Non-pigmented ciliary epithelial cell (primary cell): ENCODE measurements at regions not wholly inside any gene's neighbourhood (a gene's known extent, or its start where the extent isn't known, plus 50 kb on each side); places are given as distances from the start of the nearest gene placed in this dataset.

Experiments used
- DNase-seq: peaks from one replicate; pipeline ENCODE4 v3.0.0-alpha.2; 2010; ENCODE audit warnings: low read depth

DNA sequence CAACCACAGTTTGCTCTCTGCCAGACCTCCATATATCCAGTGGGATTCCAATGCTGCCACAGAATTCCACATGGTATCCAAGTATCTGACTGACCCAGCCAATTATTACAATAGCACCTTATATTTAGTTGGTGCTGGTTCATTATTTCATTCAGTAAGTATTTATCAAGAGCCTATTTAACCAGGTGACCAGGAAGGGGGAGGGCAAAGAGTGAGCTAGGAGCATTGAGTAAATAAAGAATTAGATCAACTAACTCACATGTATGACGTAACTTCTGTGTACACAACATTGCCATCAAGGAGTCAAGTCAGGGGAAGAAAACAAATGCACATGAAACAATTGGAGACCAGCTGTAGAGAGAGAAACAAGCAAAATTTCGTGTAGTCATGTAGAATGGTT lies 207.1 kb upstream of the PAPPA start:
- no peak for DNase-seq

DNA sequence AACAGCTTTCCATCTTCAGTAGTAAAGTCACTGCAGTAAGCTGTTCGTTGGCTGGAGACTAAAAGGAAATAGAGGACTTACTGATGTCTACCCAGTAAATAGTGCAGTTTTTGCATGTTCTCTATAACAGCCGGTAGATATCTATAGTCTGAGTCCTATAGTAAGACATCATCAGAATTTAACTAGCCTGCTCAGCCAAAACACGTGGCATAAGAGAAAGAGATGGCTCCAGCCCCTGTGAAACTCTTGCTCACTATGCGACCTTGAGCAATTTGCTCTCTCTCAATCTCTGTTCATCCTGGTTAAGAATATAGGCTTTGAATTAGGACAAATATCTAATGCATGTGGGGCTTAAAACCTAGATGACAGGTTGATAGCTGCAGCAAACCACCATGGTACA lies 201.6 kb upstream of the PAPPA start:
- no peak for DNase-seq

DNA sequence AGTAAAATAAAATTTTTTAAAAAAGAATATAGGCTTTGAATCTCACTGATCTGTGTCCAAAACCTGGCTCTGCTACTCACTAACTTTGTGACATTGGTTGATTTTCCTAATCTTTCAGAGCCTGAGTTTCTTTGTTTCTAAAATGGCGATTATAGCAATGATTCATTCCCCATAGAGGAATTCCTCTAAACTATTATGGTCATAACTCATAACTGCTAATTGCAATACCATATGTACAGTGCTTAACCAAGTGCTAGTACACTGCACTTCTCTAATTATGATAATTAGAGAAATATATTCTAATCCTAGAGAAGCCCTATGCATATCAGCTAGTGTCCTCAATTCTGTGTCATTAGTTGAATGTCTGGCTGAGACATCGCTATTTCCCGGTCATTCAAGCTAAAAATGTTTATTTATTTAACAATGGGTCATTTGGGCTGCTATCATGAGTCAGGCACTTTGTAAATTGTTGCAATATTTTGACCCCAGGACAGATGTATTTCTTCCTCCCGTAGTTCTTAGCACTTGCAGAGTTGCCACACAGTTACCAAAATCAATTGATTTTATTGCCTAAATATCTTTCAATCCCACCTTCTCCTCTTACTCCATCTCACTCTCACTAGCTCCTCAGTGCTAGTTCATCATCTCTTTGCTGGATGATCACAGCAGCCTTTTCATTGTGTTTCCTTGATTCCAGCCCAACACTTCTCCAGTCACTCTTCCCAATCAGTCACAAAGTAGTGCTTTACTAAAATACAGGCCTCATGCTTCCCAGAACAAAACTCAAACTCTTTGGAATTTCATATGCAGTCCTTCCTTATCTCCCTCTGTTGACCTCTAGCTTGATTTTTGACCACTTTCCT lies 200.9 kb upstream of the PAPPA start:
- peak; percentile 65 for DNase-seq

DNA sequence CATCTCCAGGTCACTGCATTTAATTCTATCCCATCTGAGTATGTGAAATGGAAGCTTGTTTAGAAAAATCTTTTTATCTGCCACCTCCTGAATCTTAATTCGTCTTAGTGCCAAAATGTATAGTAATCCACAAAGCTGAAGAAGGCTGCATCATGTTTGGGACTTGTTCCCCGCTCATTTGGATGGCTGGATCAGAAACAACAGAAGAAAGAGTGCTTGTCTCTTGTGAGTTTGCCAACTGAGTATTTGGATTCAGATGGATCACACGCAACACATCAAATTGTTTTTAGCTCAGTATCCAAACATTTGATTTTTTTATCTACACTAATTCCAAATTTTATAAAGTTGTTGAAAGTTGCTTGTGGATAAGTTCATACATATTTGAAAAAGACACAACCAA lies 197.2 kb upstream of the PAPPA start:
- DNase-seq, result no peak

DNA sequence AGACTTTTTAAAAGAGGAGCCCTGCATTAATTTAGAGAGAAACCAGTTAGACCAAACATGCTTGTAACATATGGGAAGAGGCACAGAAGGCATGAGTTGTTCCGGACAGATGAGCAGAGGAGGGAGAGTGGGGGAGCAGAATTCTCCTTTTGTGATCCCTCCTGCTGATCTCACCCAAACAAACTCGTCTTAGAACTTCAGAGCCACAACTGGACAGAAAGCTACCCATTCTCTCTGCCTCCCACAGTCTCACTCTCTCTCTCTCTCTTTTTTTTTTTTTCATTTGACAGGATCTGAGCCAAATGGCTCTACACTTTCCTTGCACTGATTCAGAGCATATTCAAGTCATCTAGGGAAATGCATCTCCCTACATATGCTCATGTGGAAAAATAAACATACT lies 196.0 kb upstream of the PAPPA start:
- DNase-seq, result peak; percentile 49

DNA sequence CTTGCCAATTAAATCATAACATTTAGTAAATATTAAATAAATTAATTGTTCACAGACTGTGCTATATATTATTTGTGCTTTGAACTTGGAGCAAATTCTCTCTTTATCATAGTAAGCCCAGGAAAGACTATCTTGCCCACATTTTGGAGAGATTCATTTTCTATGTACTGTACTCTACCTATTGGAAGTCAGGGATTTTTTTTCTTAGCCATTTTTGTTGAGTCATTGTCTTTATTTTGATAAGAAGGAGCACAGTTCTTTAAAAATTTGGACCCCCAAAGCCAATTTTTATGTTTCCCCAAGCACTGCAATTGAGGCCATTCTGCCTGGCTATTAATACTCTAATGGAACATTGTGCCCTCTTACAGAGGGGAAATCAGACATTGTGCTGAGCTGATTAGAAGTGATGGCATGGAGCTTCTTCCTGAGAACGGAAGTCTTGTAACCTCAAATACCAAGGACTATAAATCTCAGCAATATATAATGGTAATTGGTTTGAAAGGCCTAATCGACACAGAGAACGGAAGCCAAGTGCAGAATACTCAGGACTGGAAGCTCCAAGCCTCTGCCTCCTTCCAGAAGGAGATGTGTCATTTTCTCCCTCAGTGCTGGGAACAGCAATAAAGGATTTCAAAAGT lies 188.8 kb upstream of the PAPPA start:
- no peak for DNase-seq

DNA sequence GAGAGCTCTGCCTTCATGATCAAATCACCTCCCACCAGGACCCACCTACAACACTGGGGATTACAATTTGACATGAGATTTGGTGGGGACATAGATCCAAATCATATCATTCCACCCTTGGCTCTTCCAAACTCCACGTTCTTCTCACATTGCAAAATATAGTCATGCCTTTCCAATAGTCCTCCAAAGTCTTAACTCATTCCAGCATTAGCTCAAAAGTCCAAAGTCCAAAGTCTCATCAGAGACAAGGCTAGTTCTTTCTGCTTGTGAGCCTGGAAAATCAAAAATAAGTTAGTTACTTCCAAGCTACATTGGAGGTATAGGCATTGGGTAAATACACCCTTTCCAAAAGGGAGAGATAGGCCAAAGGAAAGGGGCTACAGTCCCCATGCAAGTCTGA lies 186.9 kb upstream of the PAPPA start:
- no peak for DNase-seq

DNA sequence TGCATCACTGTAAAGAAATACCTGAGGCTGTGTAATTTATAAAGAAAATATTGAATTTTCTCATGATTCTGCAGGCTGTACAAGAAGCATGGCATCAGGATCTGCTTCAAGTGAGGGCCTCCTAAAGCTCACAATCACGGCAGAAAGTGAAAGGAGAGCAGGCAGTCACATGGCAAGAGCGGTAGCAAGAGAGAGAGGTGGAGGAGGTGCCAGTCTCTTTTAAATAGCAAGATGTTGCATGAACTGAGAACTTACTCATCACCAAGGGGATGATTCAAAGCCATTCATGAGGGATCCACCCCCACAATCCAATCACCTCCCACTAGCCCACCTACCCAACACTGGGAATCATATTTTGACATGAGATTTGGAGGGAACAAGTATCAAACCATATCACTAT lies 184.5 kb upstream of the PAPPA start:
- DNase-seq, result no peak

DNA sequence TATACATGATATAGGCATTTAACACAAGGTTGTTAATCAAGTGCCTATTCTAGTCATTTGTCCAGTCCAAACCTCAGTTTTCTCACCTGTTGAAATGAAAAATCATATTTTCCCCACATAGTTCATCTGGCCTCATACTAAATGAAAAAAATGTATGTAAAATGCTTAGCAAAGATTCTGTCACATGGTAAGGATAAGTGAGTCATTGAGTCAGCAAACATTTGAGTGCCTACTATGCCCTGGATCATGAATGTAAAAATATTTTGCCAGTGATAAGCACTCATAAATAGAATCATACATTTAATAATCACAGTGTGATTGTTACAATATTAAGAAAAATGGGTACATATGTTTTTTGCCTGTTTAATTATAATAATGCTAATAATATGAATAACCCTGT lies 181.2 kb upstream of the PAPPA start:
- DNase-seq, result no peak

DNA sequence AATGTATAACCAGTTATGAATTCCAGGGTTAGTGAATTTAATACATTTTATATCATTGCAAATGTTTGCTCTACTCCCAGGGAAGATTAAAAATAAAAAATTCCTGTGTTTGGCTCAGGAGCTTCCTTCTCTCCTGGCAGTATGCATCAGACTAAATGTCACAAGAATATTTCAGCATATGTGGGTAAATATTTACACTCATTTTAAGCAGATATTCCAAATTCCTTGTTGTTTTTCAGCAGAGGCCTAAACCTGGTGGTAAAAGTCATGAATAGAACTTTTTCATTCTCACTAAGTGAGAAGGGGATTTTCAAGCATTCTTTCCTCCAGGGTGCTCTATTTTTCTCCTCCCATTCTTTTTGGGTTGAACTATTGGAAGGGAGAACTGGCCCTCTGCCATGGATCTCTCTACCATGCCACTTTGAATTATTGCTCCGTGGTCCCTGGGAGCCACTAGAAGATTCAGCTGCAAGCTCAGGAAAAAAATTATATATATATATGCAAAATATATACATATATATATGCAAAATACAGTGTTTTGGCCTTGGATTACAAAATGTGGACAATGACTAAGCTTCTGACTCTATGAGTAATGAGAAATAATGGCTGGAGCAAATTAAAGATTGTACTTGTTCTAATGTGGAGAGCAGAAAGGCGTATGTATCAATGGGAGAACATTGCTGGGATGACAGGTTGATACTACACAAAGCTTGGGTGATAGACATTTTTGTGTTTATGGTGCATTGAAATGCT lies 180.6 kb upstream of the PAPPA start:
- no peak for DNase-seq

DNA sequence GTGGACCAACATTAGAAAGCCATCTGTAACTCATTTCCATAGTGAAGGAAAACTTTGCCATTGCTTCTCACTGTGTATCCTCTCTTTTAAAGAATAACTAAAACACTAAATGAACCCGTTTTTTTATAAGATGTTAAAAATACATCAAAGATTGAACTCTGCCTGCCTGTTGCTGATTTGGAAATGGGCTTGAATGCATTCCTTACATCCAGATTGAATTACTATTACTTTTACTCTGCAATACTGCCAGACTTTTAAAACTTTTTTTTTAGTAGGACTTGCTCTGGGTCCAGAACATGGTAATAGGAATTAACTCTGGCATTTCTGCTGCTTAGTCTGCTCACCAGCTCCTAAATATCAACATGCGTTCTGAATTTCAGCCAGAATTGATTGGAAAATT lies 176.8 kb upstream of the PAPPA start:
- DNase-seq, result no peak

DNA sequence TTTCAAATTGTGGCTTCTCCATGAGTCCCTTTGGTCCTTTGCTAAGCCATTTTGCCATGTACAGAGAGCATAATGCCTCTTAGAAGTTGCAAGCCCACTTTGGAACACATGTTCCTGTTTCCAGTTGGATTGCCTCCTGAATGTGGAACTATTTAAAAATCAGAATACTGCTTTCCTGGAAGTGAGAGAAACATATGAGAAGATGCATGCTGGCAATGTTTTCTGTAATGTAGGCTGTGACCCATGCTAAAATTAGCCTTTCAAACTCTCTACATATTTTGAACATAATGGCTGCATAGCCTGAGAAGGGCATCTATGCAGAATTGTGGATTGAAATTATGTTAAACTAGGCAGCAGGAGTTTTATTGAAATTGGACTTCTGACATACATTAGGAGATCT lies 175.5 kb upstream of the PAPPA start:
- DNase-seq, result no peak

DNA sequence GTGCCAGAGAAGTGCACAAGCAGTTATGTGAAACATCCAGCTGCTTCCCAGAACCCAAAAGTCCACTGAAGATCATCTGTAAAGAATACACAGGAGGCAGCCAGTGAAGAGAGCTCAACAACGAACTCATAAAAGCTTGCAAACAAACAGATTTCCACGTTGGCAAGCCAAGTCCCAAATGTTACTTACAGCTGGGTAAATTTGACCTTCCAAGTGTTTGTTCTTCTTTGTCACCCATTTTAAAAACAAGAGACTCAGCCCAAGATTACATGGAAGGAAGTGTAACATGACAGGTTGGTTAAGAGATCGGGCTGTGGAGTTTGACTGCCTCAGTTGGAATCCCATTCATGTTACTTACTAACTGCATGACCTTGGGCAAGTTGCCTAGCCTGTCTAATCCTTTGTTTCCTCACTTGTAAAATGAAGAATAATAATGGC lies 174.9 kb upstream of the PAPPA start:
- DNase-seq, result no peak

DNA sequence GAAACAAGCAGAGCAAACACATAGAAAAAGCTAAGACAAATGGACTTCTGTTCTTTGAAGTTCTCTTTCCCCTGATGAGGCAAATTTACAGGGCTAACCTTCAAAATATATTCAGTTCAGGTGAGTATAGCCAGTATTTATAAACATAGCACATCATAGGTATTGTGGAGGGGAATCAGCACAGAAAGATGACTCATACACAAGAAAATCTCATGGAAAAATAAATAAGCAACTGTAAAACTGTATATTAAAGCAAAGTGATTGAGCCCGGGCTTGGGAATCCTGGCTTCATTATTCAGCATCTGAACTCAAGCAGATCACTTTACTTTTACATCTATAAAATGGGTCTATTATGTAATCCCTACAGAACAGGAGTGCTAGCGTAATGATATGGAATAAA lies 173.5 kb upstream of the PAPPA start:
- no peak for DNase-seq

DNA sequence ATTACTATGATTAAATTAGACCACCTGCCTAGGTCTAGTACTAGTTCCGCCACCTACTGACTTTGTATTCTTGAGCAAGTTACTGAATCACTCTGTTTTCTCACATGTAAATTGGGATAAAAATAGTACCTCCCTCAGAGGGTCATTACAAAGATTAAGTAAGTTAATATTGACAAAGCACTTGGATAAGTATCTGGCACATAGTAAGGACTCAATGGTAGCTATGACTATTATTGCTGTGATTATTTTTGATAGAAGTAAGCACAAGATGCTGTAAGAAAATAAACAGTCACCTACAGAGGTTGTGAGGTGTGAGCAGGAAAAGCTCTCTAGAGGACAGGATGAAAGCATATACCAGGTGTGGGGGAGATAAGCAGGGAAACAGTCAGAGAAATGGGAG lies 173.1 kb upstream of the PAPPA start:
- no peak for DNase-seq

DNA sequence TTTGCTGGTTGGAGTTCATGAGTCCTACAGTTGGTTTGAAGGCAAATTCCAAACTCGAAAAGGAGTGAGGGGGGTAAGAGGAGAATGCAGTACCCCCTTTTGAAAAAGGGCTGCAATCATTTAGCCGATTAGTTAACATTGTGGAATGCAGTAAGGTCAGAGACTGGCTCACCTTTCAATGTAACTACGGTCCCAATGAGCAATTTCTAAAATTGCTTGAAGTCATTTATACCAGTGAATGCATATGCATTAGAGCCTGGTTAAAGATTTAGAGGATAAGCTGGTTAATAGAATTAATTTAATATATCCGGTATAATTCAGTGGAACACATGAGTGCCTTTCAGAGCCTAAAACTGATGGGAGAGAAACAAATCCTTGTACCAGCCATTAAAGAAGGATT lies 172.6 kb upstream of the PAPPA start:
- no peak for DNase-seq

DNA sequence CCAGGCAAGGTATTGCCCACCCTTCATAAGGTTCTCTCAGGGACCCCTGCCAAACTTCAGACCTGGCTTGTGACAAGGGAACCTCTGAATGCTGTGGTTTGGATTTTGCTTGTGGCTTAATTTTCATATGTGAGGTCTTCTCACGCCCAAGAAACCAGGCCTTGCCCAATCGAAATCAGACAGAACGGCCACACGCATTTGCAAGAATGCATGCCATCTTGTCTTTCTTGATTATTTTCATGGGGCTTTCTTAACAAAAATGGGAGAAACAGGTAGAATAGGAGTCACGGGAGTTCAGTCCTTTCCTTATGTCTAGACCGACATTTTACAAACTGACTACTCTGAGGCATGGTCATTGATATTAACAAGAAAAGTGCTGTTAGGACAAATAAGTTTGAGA lies 170.2 kb upstream of the PAPPA start:
- DNase-seq, result no peak

DNA sequence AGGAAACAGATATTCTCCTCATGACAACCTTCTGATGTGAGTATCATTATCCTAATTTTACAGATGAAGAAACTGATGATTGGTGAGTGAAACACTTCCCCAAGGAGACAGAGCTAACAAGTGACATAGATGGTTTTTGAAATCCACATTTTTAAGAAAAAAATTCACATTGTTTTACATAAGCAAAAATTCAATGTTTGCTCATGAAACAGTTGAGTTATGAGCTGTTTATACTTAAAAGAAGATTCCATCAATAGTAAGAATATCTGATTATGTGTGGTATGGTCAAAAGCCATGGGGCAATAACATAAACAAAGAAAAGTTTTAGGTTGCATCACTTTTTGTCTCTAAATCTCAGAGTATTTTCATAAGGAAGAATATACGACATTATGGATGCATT lies 167.9 kb upstream of the PAPPA start:
- DNase-seq, result no peak

DNA sequence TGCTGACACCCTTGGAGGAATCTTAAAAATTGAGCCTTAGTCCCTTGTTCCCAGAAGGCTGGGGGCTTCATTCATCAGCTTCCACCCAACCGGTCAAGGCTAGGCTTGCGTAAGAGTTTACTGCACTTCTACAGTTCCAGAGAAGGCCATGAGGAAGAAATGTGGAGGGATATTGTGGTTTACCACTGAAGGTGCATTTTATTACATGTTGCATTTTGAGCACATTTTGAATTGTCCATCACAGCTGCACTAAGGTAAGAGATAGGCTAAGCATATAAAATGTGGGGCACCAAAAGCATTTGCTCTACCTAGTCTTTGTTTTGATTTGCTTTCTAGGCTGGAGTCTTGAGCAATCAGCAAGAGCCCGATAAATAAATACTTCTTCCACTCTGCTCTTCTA lies 167.1 kb upstream of the PAPPA start:
- DNase-seq, result no peak

DNA sequence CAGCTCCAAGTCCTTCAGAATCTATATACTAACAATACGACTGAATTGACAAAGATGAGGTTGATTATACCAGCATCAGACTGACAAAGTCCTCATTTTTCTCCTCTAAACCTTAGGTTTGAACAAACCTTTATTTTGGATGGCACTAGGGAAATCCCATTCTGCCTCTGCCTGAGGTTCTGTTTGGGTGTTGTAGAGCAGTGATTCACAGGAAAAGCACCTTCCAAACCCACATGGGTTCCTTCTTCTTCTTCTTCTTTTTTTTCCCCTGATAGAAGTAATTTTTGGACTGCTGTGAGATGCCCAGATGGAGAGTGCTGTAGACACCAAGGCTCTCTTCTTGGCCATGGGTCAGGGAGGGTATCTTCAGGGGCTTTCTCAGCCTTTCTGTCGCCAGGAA lies 164.9 kb upstream of the PAPPA start:
- no peak for DNase-seq

DNA sequence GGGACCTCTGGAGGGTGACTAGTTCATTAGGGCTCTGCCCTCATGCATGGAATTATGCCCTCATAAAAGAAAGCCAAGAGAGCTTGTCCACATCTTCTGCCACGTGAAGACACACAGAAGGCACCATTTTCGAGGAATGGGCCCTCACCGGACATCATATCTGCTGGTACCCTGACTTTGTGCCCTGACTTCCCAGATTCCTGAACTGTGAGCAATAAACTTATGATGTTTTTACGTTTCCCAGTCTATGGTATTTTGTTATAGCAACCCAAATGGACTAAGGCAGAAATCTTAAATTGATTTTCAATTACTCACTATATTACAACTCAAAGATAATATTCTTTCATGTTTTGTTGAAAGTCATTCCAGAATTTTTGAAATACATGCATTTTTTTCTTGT lies 163.8 kb upstream of the PAPPA start:
- no peak for DNase-seq

DNA sequence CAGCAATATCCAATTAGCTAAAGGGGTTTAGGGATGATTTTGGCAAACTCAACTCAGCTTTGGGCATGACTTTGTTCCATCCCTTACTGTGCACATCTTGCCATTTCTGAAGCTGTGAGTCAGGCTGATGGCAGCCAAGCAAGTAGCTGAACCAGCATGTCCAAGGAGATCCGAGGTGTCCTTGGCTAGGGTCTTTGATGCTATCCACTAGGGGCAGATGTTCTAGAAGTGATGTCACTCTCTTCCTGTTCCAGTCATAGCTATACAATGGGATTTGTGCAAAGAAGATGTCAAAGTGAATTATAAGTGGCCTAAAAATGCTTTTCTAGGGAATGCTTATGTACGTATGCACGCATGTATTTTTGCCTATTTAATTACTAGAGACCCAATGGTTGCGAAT lies 160.8 kb upstream of the PAPPA start:
- no peak for DNase-seq

DNA sequence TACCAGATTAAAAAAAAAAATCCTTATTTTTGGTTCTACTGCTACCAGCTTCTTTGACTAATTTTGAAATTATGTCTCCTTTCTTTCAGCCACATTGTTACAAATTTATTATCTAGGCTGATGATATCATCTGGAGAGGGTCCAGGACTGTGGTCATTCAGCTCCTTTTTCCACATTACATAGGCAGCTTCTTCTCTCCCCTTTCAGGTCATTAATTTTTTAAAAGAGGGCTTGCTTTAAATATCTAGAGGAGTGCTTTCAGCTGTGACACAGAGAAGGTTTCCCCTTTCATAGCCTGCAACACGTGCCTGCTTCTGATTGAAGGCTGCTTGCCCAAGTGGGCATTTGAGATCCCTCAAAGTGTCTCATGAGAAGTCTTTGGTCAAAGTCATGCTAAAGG lies 155.7 kb upstream of the PAPPA start:
- no peak for DNase-seq
